LNCAP (cell line): ENCODE measurements at regions not wholly inside any gene's neighbourhood (a gene's known extent, or its start where the extent isn't known, plus 50 kb on each side); places are given as distances from the start of the nearest gene placed in this dataset.

Source experiments
- CTCF ChIP-seq: fragments of 450-650 bp; IDR thresholded peaks from 2 replicates; pipeline ENCODE4 v1.5.1; 2017; ENCODE audit warnings: mild to moderate bottlenecking

GRCh38 chr2:53450923-53451322, 316.7 kb upstream of the CHAC2 start:
- TF ChIP-seq CTCF: no peak

- no peak for TF ChIP-seq CTCF
Observed at GRCh38 chr2:53448591-53448990, 319.0 kb upstream of the CHAC2 start.

- no peak for TF ChIP-seq CTCF
Observed at GRCh38 chr2:53448086-53448485, 319.5 kb upstream of the CHAC2 start.

GRCh38 chr2:53445383-53446070, 322.1 kb upstream of the CHAC2 start:
- TF ChIP-seq CTCF: no peak

GRCh38 chr2:53442783-53443182, 324.8 kb upstream of the CHAC2 start:
- TF ChIP-seq CTCF: peak; percentile 12; the same call in 1 of the 2 replicates

GRCh38 chr2:53442093-53442492, 325.5 kb upstream of the CHAC2 start:
- TF ChIP-seq CTCF: no peak

GRCh38 chr2:53438692-53439091, 328.9 kb upstream of the CHAC2 start:
- TF ChIP-seq CTCF: no peak

GRCh38 chr2:53438100-53438499, 329.5 kb upstream of the CHAC2 start:
- TF ChIP-seq CTCF: no peak
